Fibroblast of skin of back (primary cell): ENCODE measurements at regions not wholly inside any gene's neighbourhood (a gene's known extent, or its start where the extent isn't known, plus 50 kb on each side); places are given as distances from the start of the nearest gene placed in this dataset.
"Not testable (repeated sequence)": the region's sequence is repeated elsewhere in the genome, so short reads cannot be mapped to it uniquely, and the experiment has no call there.

Source experiments
- DNase-seq: peaks from one replicate; pipeline ENCODE4 v3.0.0-alpha.2; 2013

DNA sequence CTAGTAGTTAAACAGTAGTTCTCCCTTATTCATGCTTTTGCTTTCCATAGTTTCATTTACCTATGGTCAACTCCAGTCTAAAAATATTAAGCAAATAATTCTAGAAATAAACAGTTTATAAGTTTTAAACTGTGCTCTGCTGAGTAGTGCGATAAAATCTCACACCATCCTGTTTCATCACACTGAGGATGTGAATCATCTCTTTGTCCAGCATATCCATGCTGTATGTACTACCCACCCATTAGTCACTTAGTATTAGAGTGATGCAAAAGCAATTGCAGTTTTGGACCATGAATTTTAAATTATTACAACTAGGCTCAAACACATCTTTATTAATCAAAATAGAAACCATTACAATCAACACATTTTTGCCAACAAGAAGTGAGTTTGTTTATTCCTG is 187.4 kb downstream of the TEX13C start:
- peak; percentile 26 for DNase-seq

DNA sequence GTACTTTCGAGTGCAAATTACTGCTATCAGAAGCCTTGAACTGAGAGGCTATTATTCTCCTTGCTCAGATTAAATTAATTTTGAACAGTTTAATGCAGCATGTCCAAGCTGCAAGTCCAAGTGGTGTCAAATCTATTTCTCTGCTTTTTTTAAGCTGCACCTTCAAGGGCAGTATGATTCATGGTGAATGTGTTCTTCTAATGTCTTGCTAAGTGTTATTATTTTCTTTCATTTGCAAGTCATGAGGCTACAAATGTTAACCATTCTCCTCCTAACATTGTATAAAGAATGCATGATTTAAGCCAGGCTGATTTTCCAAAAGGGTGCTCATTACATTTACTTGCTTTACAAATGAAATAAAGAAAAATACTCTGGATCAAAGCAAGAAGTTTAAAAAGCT is 200.4 kb downstream of the TEX13C start:
- DNase-seq, result no peak

GRCh38 chrX:125522752-125523151 is 203.1 kb downstream of the TEX13C start:
- no peak for DNase-seq

GRCh38 chrX:125532411-125533089 is 212.9 kb downstream of the TEX13C start:
- DNase-seq, result no peak

GRCh38 chrX:125533352-125533751 is 213.7 kb downstream of the TEX13C start:
- no peak for DNase-seq

DNA sequence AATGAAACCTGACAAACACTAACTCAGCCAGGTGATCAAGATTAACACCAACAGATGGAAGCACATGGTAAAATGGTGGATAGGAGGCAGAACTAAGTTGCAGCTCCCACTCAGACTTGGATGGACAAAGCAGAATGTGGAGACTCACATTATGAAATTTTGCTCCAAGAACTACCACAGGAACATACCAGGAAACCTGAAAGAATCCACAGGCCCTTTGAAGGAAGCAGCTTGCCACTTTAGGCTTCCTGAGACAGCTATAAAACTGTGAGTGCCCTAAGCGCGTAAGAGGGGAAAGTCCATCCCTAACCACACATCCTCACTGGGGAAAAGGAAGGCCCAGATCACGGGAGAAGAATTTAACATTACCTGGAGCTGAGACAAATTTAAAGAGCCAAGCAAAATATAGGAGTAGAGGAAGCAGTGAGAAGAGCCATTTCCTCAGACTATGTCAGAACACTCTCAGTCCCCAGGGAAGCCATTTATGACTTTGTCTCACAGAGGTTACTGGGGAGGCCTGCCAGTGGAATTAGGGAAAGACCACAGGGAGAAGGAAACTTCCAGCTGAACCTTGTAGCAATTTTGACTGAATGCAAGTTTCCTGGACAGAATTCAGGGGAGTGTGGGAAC is 224.5 kb downstream of the TEX13C start:
- DNase-seq, result no peak

GRCh38 chrX:125544856-125545255 is 225.2 kb downstream of the TEX13C start:
- no peak for DNase-seq

DNA sequence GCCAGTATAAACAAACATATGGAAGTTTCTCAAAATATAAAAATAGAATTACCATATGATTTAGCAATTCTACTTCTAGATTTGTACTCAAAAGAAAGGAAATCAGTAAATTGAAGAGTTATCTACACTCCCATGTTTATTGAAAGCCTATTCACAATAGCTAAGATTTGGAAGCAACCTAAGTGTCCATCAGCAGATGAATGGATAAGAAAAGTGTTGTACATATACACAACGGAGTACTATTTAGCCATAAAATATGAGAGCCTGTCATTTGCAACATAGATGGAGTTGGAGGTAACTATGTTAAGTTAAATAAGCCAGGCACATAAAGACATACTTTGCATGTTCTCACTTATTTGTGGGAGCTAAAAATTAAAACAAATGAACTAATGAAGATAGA is 257.8 kb downstream of the TEX13C start:
- DNase-seq, result no peak

GRCh38 chrX:125604448-125604847 is 284.8 kb downstream of the TEX13C start:
- no peak for DNase-seq

DNA sequence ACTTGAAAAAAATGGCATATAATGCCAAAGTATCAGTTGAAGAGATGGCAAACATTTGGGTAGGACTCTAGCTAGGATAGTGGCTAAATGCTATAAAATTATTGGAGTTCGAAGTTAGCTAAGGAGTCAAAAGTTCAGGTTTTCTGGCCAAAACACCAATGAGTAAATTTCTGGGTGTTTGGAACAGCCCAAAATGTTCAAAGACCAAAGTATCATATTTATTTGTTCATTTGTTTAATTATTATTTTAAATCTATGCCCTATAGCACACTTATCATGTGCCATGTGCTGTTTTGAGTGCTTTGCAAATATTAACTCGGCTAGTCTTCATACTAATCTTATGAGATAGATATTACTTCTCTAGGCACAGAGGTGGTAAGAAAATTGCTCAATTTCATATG is 285.5 kb downstream of the TEX13C start:
- no peak for DNase-seq

- not testable (repeated sequence) for DNase-seq
These were observed 295.1 kb downstream of the TEX13C start for GRCh38 chrX:125614591-125615343.

DNA sequence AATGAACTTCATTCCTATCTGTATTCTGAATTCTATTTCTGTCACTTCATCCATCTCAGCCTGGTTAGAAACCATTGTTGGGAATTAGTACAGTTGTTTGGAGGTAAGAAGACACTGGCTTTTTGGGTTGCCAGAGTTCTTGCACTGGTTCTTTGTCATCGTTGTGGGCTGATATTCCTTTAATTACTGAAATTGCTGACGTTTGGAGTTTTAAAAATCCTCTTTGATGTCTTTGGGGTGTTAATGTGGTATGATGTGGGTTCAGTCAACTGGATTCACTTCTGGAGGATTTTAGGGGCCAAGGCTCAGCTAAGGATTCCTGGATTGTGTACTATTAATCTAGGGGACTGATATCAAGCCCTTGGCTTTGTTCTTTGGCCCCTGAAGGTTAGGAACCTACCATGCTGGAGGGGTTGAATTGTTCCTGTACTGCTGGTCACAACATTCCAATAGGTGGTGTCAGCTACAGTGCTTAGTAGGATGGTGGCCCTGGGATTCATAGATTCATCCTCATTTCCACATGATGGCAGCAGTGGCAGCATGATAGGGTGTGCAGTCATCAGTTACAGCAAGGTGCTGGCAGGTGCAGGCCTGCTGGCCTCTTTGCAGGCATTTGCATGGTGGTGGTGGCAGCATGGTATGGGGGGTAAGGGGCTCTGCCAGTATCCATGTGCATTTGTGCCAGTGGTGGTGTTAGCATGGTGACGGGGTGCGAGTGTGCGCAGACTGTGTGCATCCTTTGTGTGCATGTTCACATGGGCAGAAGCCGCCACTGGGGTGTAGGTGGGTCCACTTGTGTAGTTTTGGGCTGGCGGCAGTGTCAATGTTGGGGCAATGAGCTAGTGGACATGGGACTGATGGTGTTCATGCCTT is 301.3 kb downstream of the TEX13C start:
- DNase-seq, result no peak

GRCh38 chrX:125621588-125621927 is 301.9 kb downstream of the TEX13C start:
- no peak for DNase-seq

GRCh38 chrX:125622899-125623298 is 303.2 kb downstream of the TEX13C start:
- DNase-seq, result no peak

GRCh38 chrX:125627676-125628075 is 308.0 kb downstream of the TEX13C start:
- DNase-seq, result no peak

DNA sequence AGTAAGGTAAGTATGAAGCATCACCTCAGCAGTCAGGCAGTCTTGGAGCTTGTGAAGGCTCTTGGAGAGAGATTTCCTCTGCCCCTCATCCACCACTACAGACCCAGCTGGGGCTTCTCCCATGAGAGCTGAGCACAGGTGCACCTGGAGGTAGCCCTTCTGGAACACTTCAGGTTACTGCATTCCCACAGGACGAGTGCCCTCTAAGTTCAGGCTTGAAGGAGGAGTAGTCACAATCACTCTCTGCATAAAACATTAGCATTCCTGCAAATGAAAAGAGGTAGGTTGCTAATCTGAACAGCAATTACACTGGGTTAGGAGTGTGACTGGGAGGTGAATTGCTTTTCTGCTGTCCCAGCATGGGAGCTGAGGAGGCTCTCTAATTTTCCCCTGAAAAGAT is 308.8 kb downstream of the TEX13C start:
- no peak for DNase-seq

DNA sequence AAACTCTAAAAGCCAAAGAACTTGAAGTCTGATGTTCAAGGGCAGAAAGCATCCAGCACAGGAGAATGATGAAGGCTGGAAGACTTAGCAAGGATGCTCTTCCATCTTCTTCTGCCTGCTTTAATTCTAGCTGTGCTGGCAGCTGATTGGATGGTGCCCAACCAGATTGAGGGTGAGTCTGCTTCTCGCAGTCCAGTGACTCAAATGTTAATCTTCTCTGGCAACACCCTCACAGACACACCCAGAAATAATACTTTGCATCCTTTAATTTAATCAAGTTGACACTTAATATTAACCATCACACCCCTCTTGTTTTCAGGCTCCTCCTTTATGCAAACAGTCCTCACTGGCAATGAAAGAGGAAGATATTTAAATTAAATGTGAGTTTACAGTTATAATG is 321.7 kb downstream of the TEX13C start:
- DNase-seq, result no peak

GRCh38 chrX:125646195-125646594 is 326.5 kb downstream of the TEX13C start:
- DNase-seq, result no peak

DNA sequence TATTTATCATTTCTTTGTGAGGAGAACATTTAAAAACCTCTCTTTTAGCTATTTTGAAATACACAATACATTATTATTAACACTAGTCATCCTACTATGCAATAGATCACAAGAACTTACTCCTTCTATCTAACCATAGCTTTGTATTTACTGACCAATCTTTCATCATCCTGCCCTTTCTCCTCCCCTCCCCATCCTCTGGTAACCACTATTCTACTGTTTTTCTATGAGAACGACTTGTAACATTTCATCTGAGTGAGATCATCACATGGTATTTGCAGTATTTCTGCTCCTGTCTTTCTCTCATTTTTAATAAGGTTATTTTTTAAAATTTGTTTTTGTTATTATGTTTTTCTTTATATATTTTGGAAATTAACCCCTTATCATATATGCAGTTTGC is 331.8 kb downstream of the TEX13C start:
- DNase-seq, result peak; percentile 54

GRCh38 chrX:125654501-125654900 is 334.8 kb downstream of the TEX13C start:
- DNase-seq, result peak; percentile 64

GRCh38 chrX:125673758-125674157 is 354.1 kb downstream of the TEX13C start:
- DNase-seq, result no peak

DNA sequence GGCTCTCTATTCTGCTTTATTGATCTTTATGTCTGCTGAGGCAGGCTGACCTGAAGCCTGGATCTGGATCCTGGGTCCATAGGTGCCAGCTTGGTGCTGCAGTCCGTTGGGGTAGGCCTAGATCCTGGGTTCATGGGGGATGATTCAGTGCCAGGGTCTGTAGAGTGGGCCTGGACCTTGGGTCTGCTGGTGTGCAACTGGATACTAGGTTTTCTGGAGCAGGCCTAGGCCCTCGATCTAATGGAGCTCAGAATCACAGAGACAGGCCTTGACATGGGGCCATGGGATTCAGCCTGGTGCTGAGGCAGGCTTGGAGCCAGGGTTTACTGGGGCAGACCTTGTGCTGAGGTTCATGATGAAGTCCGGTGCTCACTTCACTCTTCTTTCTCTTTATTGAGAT is 358.6 kb downstream of the TEX13C start:
- no peak for DNase-seq

DNA sequence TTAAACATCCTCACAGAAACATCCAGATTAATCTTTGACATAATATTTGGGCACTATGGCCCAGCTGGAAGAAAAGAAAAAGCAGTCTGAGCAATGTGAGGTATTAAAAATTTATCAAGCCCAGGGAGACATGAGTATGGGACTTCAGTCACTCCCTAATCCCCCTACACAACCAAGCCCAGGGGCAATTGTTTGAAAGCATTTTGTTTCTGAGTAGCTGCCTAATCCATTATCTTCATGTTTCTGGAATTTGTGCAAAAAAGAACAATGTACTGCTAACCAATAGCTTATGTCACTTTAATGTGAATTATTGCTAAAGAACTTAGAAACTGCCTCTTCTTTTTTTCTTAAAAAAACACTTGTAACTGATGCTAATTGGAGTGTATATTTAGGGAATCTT is 360.7 kb downstream of the TEX13C start:
- DNase-seq, result no peak
